Lung (tissue), 11 donors: ENCODE measurements at regions not wholly inside any gene's neighbourhood (a gene's known extent, or its start where the extent isn't known, plus 50 kb on each side); places are given as distances from the start of the nearest gene placed in this dataset.

Experiments
- ATAC-seq: fragments of 200-7000 bp; cut with Tn5 transposase; one replicate; pipeline ENCODE4 v1.9.1; 2020; ENCODE audit warnings: moderate number of reproducible peaks; ENCODE audit not compliant: insufficient read depth, low FRiP score
- DNase-seq, 3 donors: peaks; one replicate each; pipeline ENCODE4 v3.0.0-alpha.2; 2013 to 2017
- H3K27ac ChIP-seq, 2 donors: one replicate each; pipeline ENCODE4 v1.5.1; 2013; ENCODE audit warnings: mild to moderate bottlenecking in 2 of 2, moderate library complexity in 2 of 2, control low read depth in 1 of 2, inconsistent platforms in 1 of 2, low read depth in 1 of 2, low read length in 1 of 2
- H3K27me3 ChIP-seq, 3 donors: one replicate each; pipeline ENCODE4 v1.5.1; 2013; ENCODE audit warnings: low read length in 2 of 3; ENCODE audit not compliant: control insufficient read depth in 3 of 3, insufficient read depth in 3 of 3
- H3K36me3 ChIP-seq, 4 donors: one replicate each; pipeline ENCODE4 v1.5.1; 2013; ENCODE audit warnings: low read length in 4 of 4, mild to moderate bottlenecking in 1 of 4, moderate library complexity in 1 of 4; ENCODE audit not compliant: control insufficient read depth in 4 of 4, insufficient read depth in 4 of 4
- H3K4me1 ChIP-seq, 5 donors: one replicate each; pipeline ENCODE4 v1.5.1; 2013; ENCODE audit warnings: low read length in 5 of 5, mild to moderate bottlenecking in 2 of 5, moderate library complexity in 1 of 5; ENCODE audit not compliant: control insufficient read depth in 5 of 5, insufficient read depth in 5 of 5
- H3K4me3 ChIP-seq: one replicate; pipeline ENCODE4 v1.5.1; 2013; ENCODE audit warnings: mild to moderate bottlenecking, control low read depth, moderate library complexity
- H3K9ac ChIP-seq, 2 donors: one replicate each; pipeline ENCODE4 v1.5.1; 2013; ENCODE audit warnings: low read length in 2 of 2, control low read depth in 1 of 2; ENCODE audit not compliant: insufficient read depth in 1 of 2
- H3K9me3 ChIP-seq, 4 donors: one replicate each; pipeline ENCODE4 v1.5.1; 2013; ENCODE audit warnings: low read length in 3 of 4, mild to moderate bottlenecking in 1 of 4, moderate library complexity in 1 of 4; ENCODE audit not compliant: control insufficient read depth in 4 of 4, insufficient read depth in 3 of 4
- CTCF ChIP-seq: IDR thresholded peaks from 2 replicates; pipeline ENCODE4 v1.5.1; 2012; ENCODE audit warnings: mild to moderate bottlenecking; ENCODE audit errors: control extremely low read depth, extremely low read depth
- WGBS, 2 donors: extraction: QIAGEN DNeasy Blood & Tissue Kit; methylation state at CpG; one replicate each; pipeline ENCODE4 v1.1.7; 2013; 5-methylcytosine and 5-hydroxymethylcytosine counted together
- donor health status: control.
- donor health status: control.
- donor health status: Bipolar disorder and iron deficiency.
- donor health status: healthy.
- donor health status: DM: yes; HTN: yes; CAD: no.

- no peak for TF ChIP-seq CTCF
- 56 to 69% methylated on average over 3 of the region's 3 CpGs for WGBS, 2 donors
Observed at GRCh38 chr9:117549444-117549843, 134.6 kb upstream of the ASTN2 start.

GRCh38 chr9:117548556-117548955 is 133.7 kb upstream of the ASTN2 start:
- ATAC-seq (no peak), DNase-seq (no peak)
- no peak overlapping the region for H3K27ac ChIP-seq
- H3K27me3 ChIP-seq = no peaks in the 10 kb centered on the region
- H3K9me3 ChIP-seq = no peaks in the 10 kb centered on the region
- no peak for TF ChIP-seq CTCF
- H3K9ac ChIP-seq = no peak overlapping the region
- no peaks in the 10 kb centered on the region for H3K36me3 ChIP-seq
- H3K4me3 ChIP-seq = no peak overlapping the region
- WGBS, 2 donors = 91 to 93% methylated on average over 2 of the region's 2 CpGs
- H3K4me1 ChIP-seq = peaks cover 0 to 4% (median 0%) of the 10 kb centered on the region in 5 donors

More at GRCh38 chr9:117549444-117549843, 134.6 kb upstream of the ASTN2 start:
- no peaks in the 10 kb centered on the region for H3K36me3 ChIP-seq
- no peaks in the 10 kb centered on the region for H3K27me3 ChIP-seq
- H3K9me3 ChIP-seq = no peaks in the 10 kb centered on the region
- no peak for ATAC-seq
- peaks cover 0 to 4% (median 0%) of the 10 kb centered on the region in 5 donors for H3K4me1 ChIP-seq
- DNase-seq = no peak
- no peak overlapping the region for H3K4me3 ChIP-seq
- no peak overlapping the region for H3K27ac ChIP-seq
- H3K9ac ChIP-seq = no peak overlapping the region

GRCh38 chr9:117547904-117548303 is 133.0 kb upstream of the ASTN2 start:
- WGBS, 2 donors = 82 to 83% methylated on average over 3 of the region's 3 CpGs
- Histone ChIP-seq H3K27me3 (no peaks in the 10 kb centered on the region), H3K4me3 (no peak overlapping the region), H3K36me3 (no peaks in the 10 kb centered on the region), H3K9ac (no peak overlapping the region), H3K27ac (no peak overlapping the region), H3K4me1 (peaks cover 0 to 4% (median 0%) of the 10 kb centered on the region in 5 donors), H3K9me3 (no peaks in the 10 kb centered on the region)
- no peak for TF ChIP-seq CTCF
- ATAC-seq (no peak), DNase-seq (no peak)
